ENCODE measurements at regions not wholly inside any gene's neighbourhood (a gene's known extent, or its start where the extent isn't known, plus 50 kb on each side); places are given as distances from the start of the nearest gene placed in this dataset.

DNA sequence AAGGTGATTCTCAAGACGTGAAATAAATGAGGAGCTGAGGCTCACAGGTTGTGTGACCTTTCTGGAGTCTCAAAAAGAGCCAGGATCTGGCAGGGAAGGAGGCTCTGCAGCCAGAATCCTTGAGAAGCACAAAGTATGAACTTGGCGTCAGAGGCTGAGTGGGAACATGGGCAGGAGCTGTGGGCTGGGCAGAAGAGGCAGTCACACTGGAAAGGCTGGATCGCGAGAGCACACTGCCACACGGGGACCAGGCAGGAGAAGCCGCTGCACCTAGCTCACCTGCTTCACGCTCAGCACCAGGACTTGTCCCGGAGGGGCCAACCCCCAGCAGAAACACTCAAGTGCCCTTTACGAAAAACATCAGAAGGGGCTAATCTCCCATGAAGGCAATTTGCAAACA lies 535.0 kb downstream of the TNS3 start:
- H3K9me3 ChIP-seq: no peaks in the 10 kb centered on the region
- H3K4me3 ChIP-seq: no peak overlapping the region
- no peaks in the 10 kb centered on the region for H3K36me3 ChIP-seq
- WGBS, 2 donors: 84 to 87% methylated on average over 9 of the region's 9 CpGs
- DNase-seq (no peak), ATAC-seq (no peak)
- intact Hi-C loops (cut with DNase I): loop anchor here in 1 of 10 donors (10.0 kb wide), 2 partner anchors 112 to 242 kb away; no protein-coding TSS in a partner anchor
- no peak overlapping the region for H3K27ac ChIP-seq
- peaks cover 5 to 52% (median 34%) of the 10 kb centered on the region in 9 donors for H3K4me1 ChIP-seq
- TF ChIP-seq, protein P1, sequence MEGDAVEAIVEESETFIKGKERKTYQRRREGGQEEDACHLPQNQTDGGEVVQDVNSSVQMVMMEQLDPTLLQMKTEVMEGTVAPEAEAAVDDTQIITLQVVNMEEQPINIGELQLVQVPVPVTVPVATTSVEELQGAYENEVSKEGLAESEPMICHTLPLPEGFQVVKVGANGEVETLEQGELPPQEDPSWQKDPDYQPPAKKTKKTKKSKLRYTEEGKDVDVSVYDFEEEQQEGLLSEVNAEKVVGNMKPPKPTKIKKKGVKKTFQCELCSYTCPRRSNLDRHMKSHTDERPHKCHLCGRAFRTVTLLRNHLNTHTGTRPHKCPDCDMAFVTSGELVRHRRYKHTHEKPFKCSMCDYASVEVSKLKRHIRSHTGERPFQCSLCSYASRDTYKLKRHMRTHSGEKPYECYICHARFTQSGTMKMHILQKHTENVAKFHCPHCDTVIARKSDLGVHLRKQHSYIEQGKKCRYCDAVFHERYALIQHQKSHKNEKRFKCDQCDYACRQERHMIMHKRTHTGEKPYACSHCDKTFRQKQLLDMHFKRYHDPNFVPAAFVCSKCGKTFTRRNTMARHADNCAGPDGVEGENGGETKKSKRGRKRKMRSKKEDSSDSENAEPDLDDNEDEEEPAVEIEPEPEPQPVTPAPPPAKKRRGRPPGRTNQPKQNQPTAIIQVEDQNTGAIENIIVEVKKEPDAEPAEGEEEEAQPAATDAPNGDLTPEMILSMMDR (IDR thresholded peaks at IDR 0.05): no peak
- no peaks in the 10 kb centered on the region for H3K27me3 ChIP-seq

DNA sequence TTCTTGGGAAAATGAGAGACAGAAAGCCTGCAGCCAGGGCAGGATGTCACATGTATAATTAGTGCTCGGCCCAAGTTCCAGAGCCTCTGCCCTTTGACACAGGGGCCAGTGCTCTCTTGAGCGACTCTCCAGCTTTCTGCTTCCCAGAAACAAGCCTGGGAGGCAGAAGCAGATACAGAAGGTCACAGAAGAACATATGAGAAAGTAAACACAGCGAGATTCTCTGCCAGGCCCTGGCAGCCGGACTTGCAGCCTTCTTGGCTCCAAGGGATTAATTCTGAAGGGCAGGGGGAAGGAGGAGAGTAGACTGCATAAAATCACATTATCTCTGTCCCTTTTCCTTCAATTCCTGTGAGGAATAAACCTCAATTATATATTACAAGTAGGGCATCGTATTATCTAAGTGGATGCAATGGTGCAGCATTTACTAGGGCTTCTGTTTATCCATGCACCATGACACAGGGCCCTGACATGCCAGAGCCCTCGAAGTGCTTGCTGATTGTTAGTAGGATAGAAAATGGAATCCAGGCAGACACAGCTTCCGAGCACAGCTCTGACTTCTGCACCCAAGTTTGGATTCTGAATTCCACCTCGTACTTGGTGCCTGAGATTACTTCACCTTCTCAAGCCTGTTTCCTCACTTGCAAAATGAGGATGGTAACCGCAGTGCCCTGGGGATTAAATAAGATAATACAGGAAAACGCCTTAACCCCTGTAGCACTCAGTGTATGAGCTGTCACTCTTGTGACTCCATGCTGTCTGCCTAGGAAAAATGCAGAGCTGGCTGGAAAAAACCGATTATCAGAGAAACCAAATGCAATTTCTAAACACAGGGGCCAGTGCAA lies 536.5 kb downstream of the TNS3 start:
- Histone ChIP-seq H3K36me3 (no peaks in the 10 kb centered on the region), H3K9me3 (no peaks in the 10 kb centered on the region), H3K27me3 (no peaks in the 10 kb centered on the region), H3K4me3 (no peak overlapping the region), H3K4me1 (peaks cover 5 to 67% (median 44%) of the 10 kb centered on the region in 9 donors), H3K27ac (peak overlapping the region; percentile 25 to 80 (median 50))
- intact Hi-C loops (cut with DNase I): loop anchor here in 1 of 10 donors (10.0 kb wide), 2 partner anchors 111 to 241 kb away; no protein-coding TSS in a partner anchor
- 22% methylated on average over 11 of the region's 11 CpGs for WGBS, 2 donors
- peak; percentile 60 to 63 for DNase-seq
- ATAC-seq: peak; percentile 52 to 87 (median 85)
- TF ChIP-seq, protein P1 (IDR thresholded peaks at IDR 0.05): no peak

DNA sequence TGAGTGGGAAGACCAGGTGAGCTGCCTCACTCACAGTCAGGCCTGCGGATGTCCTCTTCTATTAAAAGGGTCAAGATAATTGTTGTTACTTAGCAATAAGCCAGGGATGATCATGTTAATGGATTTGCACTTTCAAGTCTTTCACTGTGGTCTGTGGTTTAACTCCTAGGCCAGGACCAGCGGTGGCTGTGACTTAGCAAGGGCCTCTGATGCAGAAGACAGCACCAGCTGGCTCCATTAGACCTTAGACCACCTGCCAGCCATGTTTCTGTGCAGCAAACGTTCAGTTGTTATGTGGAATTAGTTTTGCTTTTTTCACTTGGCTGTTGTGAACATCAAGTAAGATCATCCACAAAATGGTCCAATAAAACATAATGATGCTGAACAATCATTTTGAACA lies 537.3 kb downstream of the TNS3 start:
- intact Hi-C loops (cut with DNase I): loop anchor here in 2 of 10 donors (5.0 to 10.0 kb wide), 3 partner anchors 110 to 442 kb away; no protein-coding TSS in a partner anchor
- Histone ChIP-seq H3K27me3 (no peaks in the 10 kb centered on the region), H3K4me1 (peaks cover 10 to 75% (median 52%) of the 10 kb centered on the region in 9 donors), H3K27ac (peak overlapping the region in 8 of 10 donors; percentile 11 to 80 (median 61)), H3K36me3 (no peaks in the 10 kb centered on the region), H3K9me3 (no peaks in the 10 kb centered on the region), H3K4me3 (no peak overlapping the region)
- TF ChIP-seq, protein P1 (IDR thresholded peaks at IDR 0.05): no peak
- ATAC-seq (no peak), DNase-seq (no peak)
- WGBS, 2 donors: 76 to 81% methylated on average over 3 of the region's 3 CpGs

DNA sequence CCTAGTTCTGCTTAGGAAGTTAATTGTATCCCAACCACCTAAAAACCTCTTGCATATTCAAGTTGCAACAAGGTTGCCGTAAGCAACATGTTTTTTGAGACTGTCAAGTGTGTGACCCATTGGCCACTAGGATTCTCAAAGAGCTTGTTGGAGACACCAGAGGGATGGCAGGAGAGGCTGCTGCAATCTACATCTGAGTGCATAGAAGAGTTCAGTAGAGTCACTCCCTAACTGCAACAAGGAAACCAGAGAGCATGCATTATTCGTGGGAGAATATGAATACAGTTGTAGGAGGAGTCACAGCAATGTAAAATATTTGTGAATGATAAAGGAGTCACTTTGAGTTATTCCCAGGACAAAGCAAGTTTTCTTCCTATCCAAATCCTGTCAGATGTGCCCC lies 538.6 kb downstream of the TNS3 start:
- ATAC-seq: no peak
- Histone ChIP-seq H3K9me3 (no peaks in the 10 kb centered on the region), H3K4me1 (peaks cover 18 to 89% (median 65%) of the 10 kb centered on the region in 9 donors), H3K4me3 (no peak overlapping the region), H3K27ac (no peak overlapping the region), H3K27me3 (no peaks in the 10 kb centered on the region), H3K36me3 (no peaks in the 10 kb centered on the region)
- TF ChIP-seq, protein P1 (IDR thresholded peaks at IDR 0.05): no peak
- DNase-seq: no peak
- intact Hi-C loops (cut with DNase I): loop anchor here in 2 of 10 donors (5.0 to 10.0 kb wide), 3 partner anchors 109 to 441 kb away; no protein-coding TSS in a partner anchor
- WGBS, 2 donors: 55 to 88% methylated on average over 2 of the region's 2 CpGs
